ENCODE measurements at regions not wholly inside any gene's neighbourhood (a gene's known extent, or its start where the extent isn't known, plus 50 kb on each side); places are given as distances from the start of the nearest gene placed in this dataset.

GRCh38 chr22:19635644-19636043, 78.7 kb upstream of the SEPTIN5 start:
- no peak for DNase-seq (ENCODE audit: low spot score)
- Histone ChIP-seq H3K27ac (no peak overlapping the region), H3K36me3 (no peaks in the 10 kb centered on the region), H3K27me3 (no peaks in the 10 kb centered on the region), H3K9me3 (no peaks in the 10 kb centered on the region), H3K4me3 (no peak overlapping the region), H3K4me1 (no peaks in the 10 kb centered on the region)
- TF ChIP-seq CTCF (IDR thresholded peaks at IDR 0.05): no peak

DNA sequence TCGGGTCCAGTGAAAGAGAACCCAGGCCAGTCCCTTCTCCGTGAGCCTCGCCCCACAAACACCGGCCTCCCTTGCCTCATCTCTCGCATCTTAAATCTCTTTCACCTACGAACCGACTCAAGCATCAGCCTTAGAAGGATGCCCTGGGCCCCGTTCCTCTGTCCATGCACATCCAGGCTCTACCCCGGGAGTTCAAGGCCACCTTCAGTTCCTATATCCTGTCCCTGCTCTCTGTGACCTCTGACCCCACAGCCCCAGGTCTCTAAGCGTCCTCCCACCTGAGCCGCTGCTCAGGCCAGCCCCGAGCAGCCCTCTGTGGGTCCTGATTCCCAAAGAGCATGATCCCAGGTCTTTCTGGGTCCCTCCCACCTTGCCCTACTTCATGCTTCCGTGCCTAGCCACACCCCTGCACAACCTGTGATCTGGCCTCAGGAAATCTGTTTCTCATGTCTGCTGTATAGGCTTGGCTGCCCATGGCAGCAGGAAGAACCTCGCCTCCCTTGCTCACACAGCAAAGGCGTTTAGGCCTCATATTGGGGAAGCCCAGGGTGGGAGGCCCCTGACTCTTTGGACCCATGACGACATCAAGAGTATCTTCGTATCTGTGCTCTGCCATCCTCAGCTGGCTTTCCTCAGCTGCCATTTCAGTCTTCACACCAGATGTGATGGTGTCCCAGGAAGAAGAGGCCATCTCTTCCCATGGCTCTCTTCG, 77.5 kb upstream of the SEPTIN5 start:
- no peak overlapping the region for H3K4me3 ChIP-seq
- H3K36me3 ChIP-seq: no peaks in the 10 kb centered on the region
- no peaks in the 10 kb centered on the region for H3K4me1 ChIP-seq
- TF ChIP-seq CTCF (IDR thresholded peaks at IDR 0.05): no peak
- no peak overlapping the region for H3K27ac ChIP-seq
- H3K27me3 ChIP-seq: no peaks in the 10 kb centered on the region
- no peaks in the 10 kb centered on the region for H3K9me3 ChIP-seq
- no peak for DNase-seq (ENCODE audit: low spot score)

DNA sequence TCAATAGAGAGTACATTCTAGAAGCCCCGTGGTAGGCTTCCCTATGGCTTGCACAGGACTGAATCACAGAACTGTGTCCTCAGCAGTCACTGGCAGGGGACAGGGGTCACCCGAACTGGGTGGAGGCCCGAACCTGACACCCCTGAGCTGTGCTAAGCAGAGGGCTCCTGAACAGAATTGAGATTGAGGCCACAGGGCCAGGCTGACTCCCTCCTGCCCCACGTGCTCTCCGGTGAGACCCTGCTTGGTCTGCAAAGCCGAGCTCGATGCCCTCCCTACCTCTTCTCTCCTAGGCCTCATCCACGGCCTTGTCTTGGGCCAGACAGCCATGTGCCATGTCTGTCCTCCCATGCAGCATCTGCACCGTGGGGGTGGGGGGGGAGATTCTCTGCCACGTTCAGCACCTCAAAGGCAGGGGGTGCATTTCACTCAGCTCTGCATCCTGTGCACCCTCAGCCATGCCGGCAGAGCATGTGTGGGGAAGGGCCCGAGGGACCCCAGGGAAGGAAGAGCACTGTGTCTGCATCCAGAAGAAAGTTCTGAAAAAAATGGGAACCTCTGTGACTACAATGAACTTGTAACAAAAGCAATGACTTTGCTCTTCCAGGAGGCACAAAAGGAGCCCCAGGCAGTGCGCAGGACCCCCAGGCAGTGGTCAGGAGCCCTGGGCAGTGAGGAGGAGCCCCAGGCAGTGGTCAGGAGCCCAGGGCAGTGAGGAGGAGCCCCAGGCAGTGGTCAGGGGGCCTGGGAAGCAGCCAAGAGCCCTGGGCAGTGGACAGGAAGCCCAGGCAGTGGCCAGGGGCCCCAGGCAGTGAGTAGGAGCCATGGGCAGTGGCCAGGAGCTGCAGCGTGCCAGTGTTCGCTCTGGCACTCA, 76.7 kb upstream of the SEPTIN5 start:
- no peaks in the 10 kb centered on the region for H3K27me3 ChIP-seq
- no peaks in the 10 kb centered on the region for H3K9me3 ChIP-seq
- no peak overlapping the region for H3K27ac ChIP-seq
- no peaks in the 10 kb centered on the region for H3K36me3 ChIP-seq
- TF ChIP-seq CTCF (IDR thresholded peaks at IDR 0.05): no peak
- no peak overlapping the region for H3K4me3 ChIP-seq
- no peak for DNase-seq (ENCODE audit: low spot score)
- no peaks in the 10 kb centered on the region for H3K4me1 ChIP-seq

GRCh38 chr22:19638282-19639015, 75.9 kb upstream of the SEPTIN5 start:
- TF ChIP-seq CTCF (IDR thresholded peaks at IDR 0.05): no peak
- Histone ChIP-seq H3K27ac (no peak overlapping the region), H3K4me3 (no peak overlapping the region), H3K9me3 (no peaks in the 10 kb centered on the region), H3K4me1 (no peaks in the 10 kb centered on the region), H3K27me3 (no peaks in the 10 kb centered on the region), H3K36me3 (no peaks in the 10 kb centered on the region)
- DNase-seq (ENCODE audit: low spot score): no peak

DNA sequence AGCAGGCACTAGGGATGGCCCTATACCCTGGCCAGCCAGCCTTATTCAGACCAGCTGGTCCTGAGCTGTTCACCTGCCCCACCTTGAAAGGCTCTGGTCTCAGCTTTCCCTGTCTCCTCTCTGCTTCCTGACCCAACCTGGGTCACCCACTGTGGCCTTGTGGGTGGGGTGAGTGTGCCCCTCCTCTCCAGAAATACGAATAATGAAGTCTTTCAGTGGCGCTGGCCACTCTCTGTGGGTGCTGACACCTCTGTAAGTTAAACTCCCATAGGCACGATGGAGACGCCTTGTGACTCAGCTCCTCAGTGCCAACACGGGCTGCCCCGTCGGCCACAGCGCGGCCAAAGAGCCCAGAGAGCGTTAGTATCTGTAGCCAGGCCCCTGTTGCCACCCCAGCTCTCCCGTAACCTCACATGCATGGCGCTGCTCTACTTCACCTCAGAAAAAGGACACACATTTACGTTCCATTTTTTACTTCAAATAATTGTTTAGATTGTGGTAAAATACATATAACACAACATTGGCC, 74.6 kb upstream of the SEPTIN5 start:
- no peaks in the 10 kb centered on the region for H3K36me3 ChIP-seq
- no peaks in the 10 kb centered on the region for H3K9me3 ChIP-seq
- H3K27me3 ChIP-seq: no peaks in the 10 kb centered on the region
- TF ChIP-seq CTCF (IDR thresholded peaks at IDR 0.05): no peak
- no peak overlapping the region for H3K4me3 ChIP-seq
- no peak for DNase-seq (ENCODE audit: low spot score)
- no peak overlapping the region for H3K27ac ChIP-seq
- no peaks in the 10 kb centered on the region for H3K4me1 ChIP-seq
